GM18909 (cell line): ENCODE measurements at regions not wholly inside any gene's neighbourhood (a gene's known extent, or its start where the extent isn't known, plus 50 kb on each side); places are given as distances from the start of the nearest gene placed in this dataset.

Experiments
- ATAC-seq: cut with Tn5 transposase; IDR thresholded peaks from one replicate; pipeline ENCODE4 v1.9.1; 2021; ENCODE audit warnings: mild to moderate bottlenecking; ENCODE audit not compliant: unreplicated experiment, poor library complexity

DNA sequence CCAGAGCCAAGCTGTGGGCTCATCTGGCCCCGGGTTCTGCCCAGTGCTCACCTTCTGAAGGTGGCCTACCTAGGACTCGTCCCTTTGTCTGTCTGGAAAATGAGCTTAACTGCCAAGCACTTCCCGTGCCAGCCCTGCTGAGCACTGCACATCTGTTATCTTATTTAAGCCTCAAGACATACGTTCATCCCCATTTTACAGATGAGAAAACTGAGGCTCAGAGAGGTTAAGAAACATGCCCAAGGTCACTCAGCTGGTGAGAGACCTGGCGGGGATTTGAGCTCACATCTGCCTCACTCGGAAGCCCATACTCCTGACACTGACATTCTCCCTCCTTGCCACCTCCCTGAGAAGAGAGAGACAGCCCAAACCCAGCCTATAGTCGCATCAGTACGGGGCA, 226.2 kb downstream of the MN1 start:
- ATAC-seq: no peak

DNA sequence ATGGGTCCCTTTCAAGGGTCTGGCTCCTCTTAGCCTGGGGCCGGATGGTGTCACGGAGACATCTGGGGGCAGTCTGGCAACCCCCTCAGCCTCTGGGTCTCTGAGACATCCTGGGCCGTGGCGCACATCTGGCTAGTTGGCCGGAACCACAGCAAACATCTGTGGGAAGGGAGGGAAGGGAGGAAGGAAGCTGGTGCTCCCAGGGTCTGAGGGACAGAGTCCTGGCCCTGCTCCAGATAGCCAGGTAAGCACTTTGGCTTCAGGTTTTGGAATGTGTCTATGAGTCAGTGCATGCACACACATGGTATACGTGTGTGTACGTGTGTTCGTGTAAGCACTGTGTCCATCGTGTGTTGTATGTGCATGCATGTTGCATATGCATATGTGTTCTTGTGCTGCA, 225.1 kb downstream of the MN1 start:
- ATAC-seq: no peak

- ATAC-seq: no peak
These were observed 224.6 kb downstream of the MN1 start for GRCh38 chr22:27576815-27577573.

DNA sequence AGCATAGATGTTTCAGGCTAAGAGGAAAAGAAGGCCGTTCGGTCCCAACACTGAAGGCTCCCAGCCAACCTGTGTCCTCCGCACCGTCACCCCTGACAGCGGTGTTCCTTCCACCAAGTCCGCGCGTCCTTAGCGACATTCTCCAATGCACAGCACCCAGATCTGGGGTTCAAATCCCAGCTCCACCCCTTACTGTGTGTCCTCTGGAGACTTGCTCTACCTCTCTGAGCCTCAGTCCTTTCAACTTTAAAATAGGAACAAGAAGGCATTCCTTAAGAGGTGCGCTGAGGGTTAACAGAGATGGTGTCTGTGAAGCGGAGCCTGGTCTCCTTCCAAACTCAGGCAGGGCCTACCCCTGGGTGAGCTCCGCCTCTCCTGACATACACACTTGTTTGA, 224.0 kb downstream of the MN1 start:
- no peak for ATAC-seq

- no peak for ATAC-seq
These were observed 222.5 kb downstream of the MN1 start for GRCh38 chr22:27578937-27579617.

DNA sequence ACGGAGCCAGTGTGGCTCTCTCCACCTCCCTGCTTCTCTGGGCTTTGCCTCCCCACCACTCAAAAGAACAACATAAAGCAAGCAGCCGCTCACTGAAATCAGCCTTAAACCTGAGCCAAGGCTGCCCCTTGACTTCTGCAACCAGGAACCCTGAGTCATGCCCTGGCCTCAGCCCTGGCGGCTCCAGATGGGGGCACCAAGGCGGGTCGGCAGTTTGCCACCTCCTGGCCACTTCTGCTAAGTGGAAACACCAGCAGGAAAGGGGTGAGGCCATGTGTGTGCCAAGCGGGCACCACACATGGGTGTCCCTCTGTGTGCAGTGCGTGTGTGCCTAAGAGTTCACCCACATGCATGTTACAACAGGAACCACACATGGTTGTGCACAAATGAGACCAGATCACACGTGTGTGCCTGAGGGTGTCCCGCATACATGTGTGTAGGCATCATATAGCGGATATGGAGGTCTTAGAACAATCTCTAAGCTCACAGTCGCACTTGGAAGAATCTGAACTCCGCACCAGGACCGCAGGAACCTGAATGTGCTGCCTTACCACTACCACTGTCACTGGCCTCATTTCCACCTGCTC, 221.2 kb downstream of the MN1 start:
- ATAC-seq: no peak

GRCh38 chr22:27581236-27581635, 220.3 kb downstream of the MN1 start:
- no peak for ATAC-seq

DNA sequence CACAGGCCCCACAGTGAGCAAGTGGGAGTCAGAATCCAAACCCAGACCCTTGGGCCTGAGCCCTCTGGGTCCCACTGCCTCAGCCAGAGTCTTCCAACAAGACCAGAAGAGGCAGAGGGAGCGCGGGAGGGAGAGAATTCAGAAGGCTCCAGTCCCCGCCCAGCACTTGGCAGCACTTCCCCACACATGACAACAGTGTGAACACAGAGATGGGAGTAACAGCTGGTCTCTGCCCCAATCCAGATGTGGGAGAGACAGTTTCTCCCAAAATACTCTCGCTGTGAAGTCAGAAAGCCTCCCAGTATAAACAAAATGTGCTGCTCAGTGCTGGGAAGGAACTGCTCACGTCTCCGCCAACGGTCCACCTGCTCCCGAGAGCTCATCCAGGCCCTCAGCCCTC, 219.9 kb downstream of the MN1 start:
- no peak for ATAC-seq

- ATAC-seq: no peak
These were observed 217.7 kb downstream of the MN1 start for GRCh38 chr22:27583856-27584255.

DNA sequence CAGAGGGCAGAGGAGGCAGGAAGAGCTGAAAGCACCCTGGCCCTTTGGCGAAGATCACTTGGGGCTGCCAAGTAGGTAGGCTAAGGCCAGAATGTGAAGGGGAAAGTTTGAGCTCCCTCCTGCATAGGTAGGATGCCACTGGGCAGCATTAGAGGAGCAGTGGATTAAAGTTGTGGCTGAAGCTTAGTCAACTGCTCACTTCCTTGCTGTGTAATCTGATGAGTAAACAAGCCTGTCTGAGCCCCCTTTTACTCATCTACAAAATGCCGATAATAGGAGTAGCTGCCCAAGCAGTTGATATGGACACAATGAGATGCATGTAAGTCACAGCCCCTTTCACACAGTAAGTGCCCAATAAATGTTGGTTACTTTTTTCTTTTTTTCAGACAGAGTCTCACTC, 216.4 kb downstream of the MN1 start:
- no peak for ATAC-seq

- ATAC-seq: no peak
These were observed 213.3 kb downstream of the MN1 start for GRCh38 chr22:27588268-27588667.

- ATAC-seq: no peak
These were observed 212.6 kb downstream of the MN1 start for GRCh38 chr22:27588915-27589314.

DNA sequence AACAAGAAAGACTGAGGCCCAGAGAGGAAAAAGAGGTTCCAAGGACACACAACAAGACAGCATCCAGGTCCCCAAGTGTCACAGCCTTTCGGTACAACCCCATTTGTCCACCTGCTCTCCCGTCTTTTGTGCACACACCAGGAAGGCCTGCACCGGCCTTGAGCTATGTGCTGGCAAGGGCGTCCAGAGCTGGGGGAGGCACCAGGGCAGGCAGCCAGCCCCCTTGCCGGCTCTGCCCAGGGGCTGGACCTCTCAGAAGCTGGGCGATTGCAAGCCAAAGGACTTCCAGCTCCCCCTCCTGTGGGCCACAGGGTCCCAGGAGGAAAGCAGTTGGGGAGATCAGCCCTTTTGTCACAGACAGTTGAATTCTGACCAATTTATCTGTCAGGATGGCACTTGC, 210.5 kb downstream of the MN1 start:
- no peak for ATAC-seq

DNA sequence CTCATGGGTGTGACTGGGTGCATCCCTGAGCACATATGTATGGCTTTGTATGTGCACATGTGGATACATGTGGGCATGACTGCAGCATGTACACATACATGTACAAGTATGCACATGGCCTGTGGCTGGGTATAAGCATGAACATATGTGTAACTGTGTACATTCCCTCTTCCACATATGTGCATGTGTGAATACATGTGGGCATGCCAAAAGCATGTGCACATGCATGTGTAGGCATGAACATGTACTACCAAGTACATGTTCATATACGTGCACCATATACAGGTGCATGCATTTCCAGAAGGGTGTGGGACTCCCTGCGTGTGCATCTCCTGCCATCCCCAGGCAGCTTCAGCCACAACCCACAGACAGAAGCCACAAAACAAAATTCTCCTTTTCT, 208.2 kb downstream of the MN1 start:
- ATAC-seq: no peak

- ATAC-seq: no peak
These were observed 207.5 kb downstream of the MN1 start for GRCh38 chr22:27594020-27594419.

GRCh38 chr22:27594474-27595134, 207.0 kb downstream of the MN1 start:
- no peak for ATAC-seq

DNA sequence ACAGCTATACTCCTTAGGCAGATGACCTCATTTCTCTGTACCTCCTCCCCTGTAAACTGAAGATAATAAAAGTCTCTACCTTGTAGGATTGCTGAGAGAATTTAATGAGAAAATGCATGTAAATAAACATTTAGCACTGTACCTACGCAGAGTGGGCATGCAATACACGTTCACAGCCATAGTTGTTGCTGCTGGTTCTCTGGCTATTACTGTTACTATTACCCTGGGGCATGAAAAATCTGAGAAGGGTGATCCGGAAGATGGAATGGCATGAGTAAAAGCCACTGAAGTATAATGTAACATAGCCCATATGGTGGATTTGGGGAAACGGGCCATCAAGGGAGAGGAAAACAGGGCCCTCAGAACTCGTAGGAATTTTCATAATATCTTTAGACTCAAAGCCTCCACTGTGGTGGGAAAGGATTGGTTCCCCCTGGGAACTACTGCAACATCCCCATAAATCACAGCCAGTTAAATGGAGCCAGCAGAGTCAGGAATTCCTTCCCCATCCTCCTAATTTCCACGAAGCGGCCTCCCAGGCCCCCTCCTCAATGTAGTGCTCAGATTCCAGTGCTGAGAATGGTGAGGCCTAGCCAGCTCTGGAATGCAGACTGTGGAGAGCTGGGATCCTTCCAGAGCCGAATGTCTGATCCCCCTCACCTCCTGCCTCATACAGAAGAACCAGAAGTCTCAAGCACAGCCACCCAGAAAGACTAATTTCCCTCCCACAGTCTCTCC, 205.3 kb downstream of the MN1 start:
- no peak for ATAC-seq

DNA sequence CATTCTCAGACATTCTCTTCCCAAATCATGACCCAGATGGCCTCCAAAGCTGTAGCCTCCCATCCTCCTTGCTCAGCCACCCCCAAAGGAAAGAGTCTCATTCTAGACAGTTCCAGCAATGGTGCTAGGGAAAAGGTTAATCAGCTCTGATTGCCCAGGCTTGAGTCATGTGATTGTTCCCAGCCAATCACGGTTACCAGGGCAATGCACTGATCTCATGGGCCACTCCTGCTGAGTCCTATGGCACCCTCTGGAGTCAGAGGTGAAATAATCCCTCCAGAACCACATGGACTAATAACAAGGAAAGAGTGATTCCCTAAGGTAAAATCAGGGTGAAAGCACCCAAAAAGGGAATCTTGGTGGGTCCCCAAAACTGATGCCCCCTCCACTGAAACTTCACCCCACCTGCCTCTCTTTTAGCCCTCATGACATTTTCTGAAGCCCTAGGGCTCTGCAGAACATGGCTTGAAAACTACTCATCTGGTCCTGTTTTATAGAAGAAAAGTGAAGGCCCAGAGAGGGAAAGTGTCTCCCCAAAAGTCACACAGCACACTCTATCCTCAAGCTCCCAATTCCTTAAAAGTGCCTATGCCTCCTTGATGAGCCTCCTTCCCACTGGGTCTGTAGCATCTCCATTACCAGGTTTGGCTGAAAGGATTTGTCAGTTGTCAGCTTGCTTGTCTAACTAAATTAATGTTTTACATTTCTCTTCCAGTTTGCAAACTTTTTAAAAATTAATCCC, 203.7 kb downstream of the MN1 start:
- no peak for ATAC-seq

- ATAC-seq: no peak
These were observed 202.8 kb downstream of the MN1 start for GRCh38 chr22:27598792-27599191.

- ATAC-seq: no peak
These were observed 200.4 kb downstream of the MN1 start for GRCh38 chr22:27601195-27601594.
